ENCODE measurements at regions not wholly inside any gene's neighbourhood (a gene's known extent, or its start where the extent isn't known, plus 50 kb on each side); places are given as distances from the start of the nearest gene placed in this dataset.
"Not testable (repeated sequence)": the region's sequence is repeated elsewhere in the genome, so short reads cannot be mapped to it uniquely, and the experiment has no call there.

- H3K4me3 ChIP-seq: no peak overlapping the region
- intact Hi-C loops (cut with DNase I; ENCODE audit: low total_unique reads) (no loop called here), in situ Hi-C loops (cut with MboI; ENCODE audit: low pct_ligation_motif_present in 1 of 4, low pct_unique_long_range_greater_than_20kb in 1 of 4, low sequenced_read_pairs in 3 of 4) (no loop called here)
- no peaks in the 10 kb centered on the region for H3K27me3 ChIP-seq
- no peaks in the 10 kb centered on the region for H3K36me3 ChIP-seq
- H3K9me3 ChIP-seq: no peaks in the 10 kb centered on the region
- 43 to 76% methylated on average over 7 of the region's 7 CpGs for WGBS, 2 donors (ENCODE audit: low coverage in 1 of 2)
- H3K4me1 ChIP-seq: peaks cover 0 to 11% (median 2%) of the 10 kb centered on the region in 4 donors
- no peak overlapping the region for H3K27ac ChIP-seq
- no peak for TF ChIP-seq CTCF (IDR thresholded peaks at IDR 0.05)
- no peak for TF ChIP-seq POLR2AphosphoS5 (IDR thresholded peaks at IDR 0.05)
- TF ChIP-seq EP300 (IDR thresholded peaks at IDR 0.05; ENCODE audit: low read depth): no peak
- no peak for TF ChIP-seq POLR2A (IDR thresholded peaks at IDR 0.05)
- no peak for DNase-seq
Measured at GRCh38 chr4:110400086-110400485, 75.9 kb upstream of the ENPEP start.

- H3K36me3 ChIP-seq; H3K4me3 ChIP-seq; H3K9me3 ChIP-seq; in situ Hi-C loops (cut with MboI; ENCODE audit: low pct_ligation_motif_present in 1 of 4, low pct_unique_long_range_greater_than_20kb in 1 of 4, low sequenced_read_pairs in 3 of 4); H3K27me3 ChIP-seq; DNase-seq; intact Hi-C loops (cut with DNase I; ENCODE audit: low total_unique reads); H3K27ac ChIP-seq: not testable (repeated sequence)
- 78 to 89% methylated on average over 6 to 10 of the region's 10 CpGs for WGBS, 2 donors (ENCODE audit: low coverage in 1 of 2)
- H3K4me1 ChIP-seq: peaks cover 0 to 11% (median 2%) of the 10 kb centered on the region in 4 donors
Measured at GRCh38 chr4:110399046-110399445, 76.9 kb upstream of the ENPEP start.

- TF ChIP-seq EP300 (IDR thresholded peaks at IDR 0.05; ENCODE audit: low read depth) (no peak), POLR2A (IDR thresholded peaks at IDR 0.05) (no peak), CTCF (IDR thresholded peaks at IDR 0.05) (no peak), POLR2AphosphoS5 (IDR thresholded peaks at IDR 0.05) (no peak)
- intact Hi-C loops (cut with DNase I; ENCODE audit: low total_unique reads): no loop called here
- WGBS, 2 donors (ENCODE audit: low coverage in 1 of 2): 83 to 90% methylated on average over 2 of the region's 2 CpGs
- no peak for DNase-seq
- H3K9me3 ChIP-seq: no peaks in the 10 kb centered on the region
- in situ Hi-C loops (cut with MboI; ENCODE audit: low pct_ligation_motif_present in 1 of 4, low pct_unique_long_range_greater_than_20kb in 1 of 4, low sequenced_read_pairs in 3 of 4): no loop called here
- no peaks in the 10 kb centered on the region for H3K27me3 ChIP-seq
- H3K27ac ChIP-seq: no peak overlapping the region
- peaks cover 0 to 11% (median 2%) of the 10 kb centered on the region in 4 donors for H3K4me1 ChIP-seq
- no peaks in the 10 kb centered on the region for H3K36me3 ChIP-seq
- no peak overlapping the region for H3K4me3 ChIP-seq
Measured at GRCh38 chr4:110396963-110397362, 79.0 kb upstream of the ENPEP start.

GRCh38 chr4:110395421-110395820, 80.5 kb upstream of the ENPEP start:
- intact Hi-C loops (cut with DNase I; ENCODE audit: low total_unique reads) (no loop called here), in situ Hi-C loops (cut with MboI; ENCODE audit: low pct_ligation_motif_present in 1 of 4, low pct_unique_long_range_greater_than_20kb in 1 of 4, low sequenced_read_pairs in 3 of 4) (no loop called here)
- no peak for DNase-seq
- TF ChIP-seq POLR2AphosphoS5 (IDR thresholded peaks at IDR 0.05) (no peak), EP300 (IDR thresholded peaks at IDR 0.05; ENCODE audit: low read depth) (no peak), POLR2A (IDR thresholded peaks at IDR 0.05) (no peak), CTCF (IDR thresholded peaks at IDR 0.05) (no peak)
- H3K9me3 ChIP-seq: no peaks in the 10 kb centered on the region
- no peak overlapping the region for H3K4me3 ChIP-seq
- H3K4me1 ChIP-seq: peaks cover 0 to 11% (median 2%) of the 10 kb centered on the region in 4 donors
- no peaks in the 10 kb centered on the region for H3K27me3 ChIP-seq
- no peaks in the 10 kb centered on the region for H3K36me3 ChIP-seq
- no peak overlapping the region for H3K27ac ChIP-seq
- 40 to 54% methylated on average over 1 of the region's 1 CpG for WGBS, 2 donors (ENCODE audit: low coverage in 1 of 2)

GRCh38 chr4:110394871-110395270, 81.1 kb upstream of the ENPEP start:
- no peak for TF ChIP-seq CTCF (IDR thresholded peaks at IDR 0.05)
- TF ChIP-seq EP300 (IDR thresholded peaks at IDR 0.05; ENCODE audit: low read depth): no peak
- no peak for TF ChIP-seq POLR2A (IDR thresholded peaks at IDR 0.05)
- TF ChIP-seq POLR2AphosphoS5 (IDR thresholded peaks at IDR 0.05): no peak
- Histone ChIP-seq H3K4me1 (peaks cover 0 to 8% (median 1%) of the 10 kb centered on the region in 4 donors), H3K36me3 (no peaks in the 10 kb centered on the region), H3K27me3 (no peaks in the 10 kb centered on the region), H3K27ac (no peak overlapping the region), H3K9me3 (no peaks in the 10 kb centered on the region), H3K4me3 (no peak overlapping the region)
- no peak for DNase-seq
- in situ Hi-C loops (cut with MboI; ENCODE audit: low pct_ligation_motif_present in 1 of 4, low pct_unique_long_range_greater_than_20kb in 1 of 4, low sequenced_read_pairs in 3 of 4) (no loop called here), intact Hi-C loops (cut with DNase I; ENCODE audit: low total_unique reads) (no loop called here)

Data from transverse colon (tissue), 4 donors.